ENCODE measurements at regions not wholly inside any gene's neighbourhood (a gene's known extent, or its start where the extent isn't known, plus 50 kb on each side); places are given as distances from the start of the nearest gene placed in this dataset.

- TF ChIP-seq, protein P1, sequence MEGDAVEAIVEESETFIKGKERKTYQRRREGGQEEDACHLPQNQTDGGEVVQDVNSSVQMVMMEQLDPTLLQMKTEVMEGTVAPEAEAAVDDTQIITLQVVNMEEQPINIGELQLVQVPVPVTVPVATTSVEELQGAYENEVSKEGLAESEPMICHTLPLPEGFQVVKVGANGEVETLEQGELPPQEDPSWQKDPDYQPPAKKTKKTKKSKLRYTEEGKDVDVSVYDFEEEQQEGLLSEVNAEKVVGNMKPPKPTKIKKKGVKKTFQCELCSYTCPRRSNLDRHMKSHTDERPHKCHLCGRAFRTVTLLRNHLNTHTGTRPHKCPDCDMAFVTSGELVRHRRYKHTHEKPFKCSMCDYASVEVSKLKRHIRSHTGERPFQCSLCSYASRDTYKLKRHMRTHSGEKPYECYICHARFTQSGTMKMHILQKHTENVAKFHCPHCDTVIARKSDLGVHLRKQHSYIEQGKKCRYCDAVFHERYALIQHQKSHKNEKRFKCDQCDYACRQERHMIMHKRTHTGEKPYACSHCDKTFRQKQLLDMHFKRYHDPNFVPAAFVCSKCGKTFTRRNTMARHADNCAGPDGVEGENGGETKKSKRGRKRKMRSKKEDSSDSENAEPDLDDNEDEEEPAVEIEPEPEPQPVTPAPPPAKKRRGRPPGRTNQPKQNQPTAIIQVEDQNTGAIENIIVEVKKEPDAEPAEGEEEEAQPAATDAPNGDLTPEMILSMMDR (IDR thresholded peaks at IDR 0.05), result no peak
- TF ChIP-seq POLR2A (IDR thresholded peaks at IDR 0.05), result no peak
These were observed 102.5 kb downstream of the DDIT4L start for GRCh38 chr4:100087743-100088142.

Data from upper lobe of left lung (tissue), 4 donors.